ENCODE measurements at regions not wholly inside any gene's neighbourhood (a gene's known extent, or its start where the extent isn't known, plus 50 kb on each side); places are given as distances from the start of the nearest gene placed in this dataset.

GRCh38 chr2:193334401-193334800 is 1139.7 kb upstream of the TMEFF2 start:
- TF ChIP-seq EP300 (IDR thresholded peaks at IDR 0.05): no peak
- TF ChIP-seq CTCF (IDR thresholded peaks at IDR 0.05): no peak
- TF ChIP-seq POLR2A (IDR thresholded peaks at IDR 0.05): no peak

All from stomach (tissue), 4 donors.